PC-9 (cell line): ENCODE measurements at regions not wholly inside any gene's neighbourhood (a gene's known extent, or its start where the extent isn't known, plus 50 kb on each side); places are given as distances from the start of the nearest gene placed in this dataset.

Experiments
- BruUV-seq: library from RNA; stranded (reverse); fragments of 400-500 nt; replicated peaks from 2 replicates; lab custom pipeline; 2021; lab: Mats Ljungman, UMichigan
- CTCF ChIA-PET: fragments of 300-600 bp; sonication (Branson Sonifier 250); formaldehyde crosslinking; loops from one replicate; lab custom pipeline; 2022; ENCODE audit warnings: antibody characterized with exemption; lab: Charles Lee
- POLR2A ChIA-PET: fragments of 300-600 bp; sonication (Branson Sonifier 250); formaldehyde crosslinking; loops from one replicate; lab custom pipeline; 2022; ENCODE audit warnings: antibody characterized with exemption; ENCODE audit not compliant: unreplicated experiment; lab: Charles Lee
- DNase-seq, 2 experiments: peaks; one replicate each; pipeline versions ENCODE4 v3.0.0 to v3.0.0-alpha.2; 2015 to 2022; ENCODE audit warnings: mixed read lengths in 1 of 2
- H2AFZ ChIP-seq: fragments of 200-600 bp; sonication (generic); 2 replicates; pipeline ENCODE4 v1.8.1; 2017; ENCODE audit warnings: antibody characterized with exemption
- H3F3A ChIP-seq: fragments of 200-600 bp; sonication (generic); 2 replicates; pipeline ENCODE4 v1.8.1; 2017; ENCODE audit warnings: antibody characterized with exemption, mild to moderate bottlenecking, low read depth; ENCODE audit not compliant: insufficient read depth
- H3K27ac ChIP-seq: fragments of 200-600 bp; sonication (generic); 2 replicates; pipeline ENCODE4 v1.6.1; 2016; ENCODE audit warnings: mixed run types
- H3K27me3 ChIP-seq: fragments of 200-600 bp; sonication (generic); 2 replicates; pipeline ENCODE4 v1.6.1; 2016; ENCODE audit warnings: low read depth, mixed run types; ENCODE audit not compliant: insufficient read depth
- H3K36me3 ChIP-seq: fragments of 200-600 bp; sonication (generic); 2 replicates; pipeline ENCODE4 v1.6.1; 2016; ENCODE audit warnings: low read depth, mixed run types
- H3K4me1 ChIP-seq: fragments of 200-600 bp; sonication (generic); replicated peaks from 2 replicates; pipeline ENCODE4 v1.6.1; 2016; ENCODE audit warnings: mixed run types; ENCODE audit not compliant: insufficient read depth
- H3K4me2 ChIP-seq: fragments of 200-600 bp; sonication (generic); 2 replicates; pipeline ENCODE4 v1.6.1; 2017; ENCODE audit warnings: mixed run types
- H3K4me3 ChIP-seq: fragments of 200-600 bp; sonication (generic); 2 replicates; pipeline ENCODE4 v1.6.1; 2016; ENCODE audit warnings: mixed run types
- H3K79me2 ChIP-seq: fragments of 200-600 bp; sonication (generic); 2 replicates; pipeline ENCODE4 v1.6.1; 2017; ENCODE audit warnings: low read depth, mixed run types
- H3K9me2 ChIP-seq: fragments of 200-600 bp; sonication (generic); 2 replicates; pipeline ENCODE4 v1.8.1; 2017; ENCODE audit warnings: mild to moderate bottlenecking; ENCODE audit not compliant: insufficient read depth
- H3K9me3 ChIP-seq: fragments of 200-600 bp; sonication (generic); 2 replicates; pipeline ENCODE4 v1.8.1; 2016; ENCODE audit warnings: low read depth; ENCODE audit not compliant: insufficient read depth
- H4K20me1 ChIP-seq: fragments of 200-600 bp; sonication (generic); 2 replicates; pipeline ENCODE4 v1.8.1; 2017; ENCODE audit not compliant: insufficient read depth
- CTCF ChIP-seq: fragments of 200-600 bp; sonication (generic); conservative IDR thresholded peaks from 2 replicates; pipeline ENCODE4 v1.6.1; 2017; ENCODE audit warnings: mixed run types, antibody characterized with exemption, mild to moderate bottlenecking, moderate library complexity
- EZH2 ChIP-seq: fragments of 200-600 bp; sonication (generic); IDR thresholded peaks from 2 replicates; pipeline ENCODE4 v1.8.0; 2017; ENCODE audit warnings: antibody characterized with exemption, low read depth
- intact Hi-C: fragments of 100-400 bp; cut with micrococcal nuclease; formaldehyde crosslinking; loops from one replicate; pipeline ENCODE4 v1.10.0; 2022; ENCODE audit not compliant: unreplicated experiment

GRCh38 chrX:45385757-45386156 is 185.1 kb upstream of the DIPK2B start:
- Histone ChIP-seq H3K4me3 (no peak overlapping the region), H3K9me3 (no peaks in the 10 kb centered on the region), H3K4me2 (no peak overlapping the region), H3K27me3 (no peaks in the 10 kb centered on the region), H3K27ac (no peak overlapping the region), H4K20me1 (no peaks in the 10 kb centered on the region), H3K79me2 (no peaks in the 10 kb centered on the region), H3K4me1 (no peaks in the 10 kb centered on the region), H3K36me3 (no peaks in the 10 kb centered on the region), H2AFZ (no peak overlapping the region), H3F3A (no peaks in the 10 kb centered on the region), H3K9me2 (no peaks in the 10 kb centered on the region)
- intact Hi-C loops, result no loop called here
- no peak for TF ChIP-seq EZH2
- no peak for DNase-seq
- CTCF ChIA-PET, result no interaction called here
- POLR2A ChIA-PET, result no interaction called here
- BruUV-seq, result no TSS peak

GRCh38 chrX:45381841-45382240 is 181.2 kb upstream of the DIPK2B start:
- H3K9me3 ChIP-seq, result no peaks in the 10 kb centered on the region
- H2AFZ ChIP-seq, result no peak overlapping the region
- H3K79me2 ChIP-seq, result no peaks in the 10 kb centered on the region
- H3K9me2 ChIP-seq, result no peaks in the 10 kb centered on the region
- DNase-seq, result no peak
- no TSS peak for BruUV-seq
- no peaks in the 10 kb centered on the region for H3K36me3 ChIP-seq
- no peaks in the 10 kb centered on the region for H3F3A ChIP-seq
- TF ChIP-seq EZH2 (no peak), CTCF (no peak)
- no peak overlapping the region for H3K27ac ChIP-seq
- no peaks in the 10 kb centered on the region for H3K27me3 ChIP-seq
- no peak overlapping the region for H3K4me2 ChIP-seq
- no peaks in the 10 kb centered on the region for H3K4me1 ChIP-seq
- H3K4me3 ChIP-seq, result no peak overlapping the region
- CTCF ChIA-PET, result no interaction called here
- intact Hi-C loops, result no loop called here
- POLR2A ChIA-PET, result no interaction called here
- H4K20me1 ChIP-seq, result no peaks in the 10 kb centered on the region

GRCh38 chrX:45381366-45381765 is 180.7 kb upstream of the DIPK2B start:
- TF ChIP-seq EZH2, result no peak
- TF ChIP-seq CTCF, result no peak
- no TSS peak for BruUV-seq
- Histone ChIP-seq H3K27ac (no peak overlapping the region), H3K4me2 (no peak overlapping the region), H3K27me3 (no peaks in the 10 kb centered on the region), H3F3A (no peaks in the 10 kb centered on the region), H2AFZ (no peak overlapping the region), H3K9me3 (no peaks in the 10 kb centered on the region), H3K9me2 (no peaks in the 10 kb centered on the region), H4K20me1 (no peaks in the 10 kb centered on the region), H3K4me3 (no peak overlapping the region), H3K36me3 (no peaks in the 10 kb centered on the region), H3K79me2 (no peaks in the 10 kb centered on the region), H3K4me1 (no peaks in the 10 kb centered on the region)
- no peak for DNase-seq
- ChIA-PET CTCF (no interaction called here), POLR2A (no interaction called here)
- intact Hi-C loops, result no loop called here

GRCh38 chrX:45379236-45379635 is 178.6 kb upstream of the DIPK2B start:
- H3K9me2 ChIP-seq, result no peaks in the 10 kb centered on the region
- H3K9me3 ChIP-seq, result no peaks in the 10 kb centered on the region
- no peaks in the 10 kb centered on the region for H3K4me1 ChIP-seq
- no peak overlapping the region for H2AFZ ChIP-seq
- intact Hi-C loops, result no loop called here
- no peak overlapping the region for H3K4me3 ChIP-seq
- no peak overlapping the region for H3K27ac ChIP-seq
- TF ChIP-seq EZH2 (no peak), CTCF (no peak)
- no peaks in the 10 kb centered on the region for H4K20me1 ChIP-seq
- H3K27me3 ChIP-seq, result no peaks in the 10 kb centered on the region
- CTCF ChIA-PET, result no interaction called here
- H3K79me2 ChIP-seq, result no peaks in the 10 kb centered on the region
- H3F3A ChIP-seq, result no peaks in the 10 kb centered on the region
- no peak overlapping the region for H3K4me2 ChIP-seq
- no peaks in the 10 kb centered on the region for H3K36me3 ChIP-seq
- POLR2A ChIA-PET, result no interaction called here
- no peak for DNase-seq
- no TSS peak for BruUV-seq
